ENCODE measurements at regions not wholly inside any gene's neighbourhood (a gene's known extent, or its start where the extent isn't known, plus 50 kb on each side); places are given as distances from the start of the nearest gene placed in this dataset.

DNA sequence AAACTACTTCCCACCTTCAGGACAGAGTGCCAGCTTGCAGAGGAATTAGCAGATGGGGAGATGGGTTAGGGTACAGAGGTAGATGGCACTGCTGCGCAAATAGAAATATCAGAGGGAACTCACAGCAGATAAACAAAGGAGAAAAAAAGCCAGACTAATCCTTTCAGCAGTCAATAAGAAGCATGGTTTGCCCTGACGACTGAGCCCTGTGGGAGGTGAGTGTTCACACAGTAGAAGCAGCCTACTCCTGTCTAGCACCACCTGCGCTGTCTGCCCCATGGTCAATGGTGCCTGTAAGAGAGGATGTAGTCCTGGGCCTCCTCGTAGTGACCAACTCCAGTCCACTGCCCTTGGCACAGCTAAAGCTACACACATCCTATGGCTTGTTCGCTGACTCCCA is 174.1 kb downstream of the IBTK start:
- 84% methylated on average over 5 of the region's 5 CpGs for WGBS
- H3K4me3 ChIP-seq (ENCODE audit: low read depth in 1 of 3, low read length in 3 of 3), result no peak overlapping the region
- no peak for TF ChIP-seq HNF4A (conservative IDR thresholded peaks at IDR 0.05)
- TF ChIP-seq SP1 (IDR thresholded peaks at IDR 0.05), result no peak
- no peak for TF ChIP-seq JUND (IDR thresholded peaks at IDR 0.05)
- TF ChIP-seq, protein P1, sequence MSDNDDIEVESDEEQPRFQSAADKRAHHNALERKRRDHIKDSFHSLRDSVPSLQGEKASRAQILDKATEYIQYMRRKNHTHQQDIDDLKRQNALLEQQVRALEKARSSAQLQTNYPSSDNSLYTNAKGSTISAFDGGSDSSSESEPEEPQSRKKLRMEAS (IDR thresholded peaks at IDR 0.05), result no peak
- TF ChIP-seq RXRA (IDR thresholded peaks at IDR 0.05), result no peak
- TF ChIP-seq RAD21 (IDR thresholded peaks at IDR 0.05), result no peak
- no peak for TF ChIP-seq HNF4G (IDR thresholded peaks at IDR 0.05)
- no peak for TF ChIP-seq FOXA2 (IDR thresholded peaks at IDR 0.05)
- TF ChIP-seq ATF3 (IDR thresholded peaks at IDR 0.05), result no peak
- no peak for TF ChIP-seq GABPA (IDR thresholded peaks at IDR 0.05 in 1 of 2, conservative IDR thresholded peaks at IDR 0.05 in 1 of 2)
- no peak for TF ChIP-seq YY1 (IDR thresholded peaks at IDR 0.05)

GRCh38 chr6:82072751-82073150 is 174.8 kb downstream of the IBTK start:
- H3K4me1 ChIP-seq (ENCODE audit: control insufficient read depth in 4 of 4, insufficient read depth in 4 of 4, low read length in 3 of 4), result peaks cover 0 to 2% (median 0%) of the 10 kb centered on the region in 4 donors
- TF ChIP-seq CTCF (IDR thresholded peaks at IDR 0.05; ENCODE audit: low read depth, low read length, missing input control), result no peak
- TF ChIP-seq, protein P1 (IDR thresholded peaks at IDR 0.05), result no peak
- TF ChIP-seq JUND (IDR thresholded peaks at IDR 0.05), result no peak
- no peak for TF ChIP-seq FOXA1 (IDR thresholded peaks at IDR 0.05)
- no peak for TF ChIP-seq GABPA (IDR thresholded peaks at IDR 0.05 in 1 of 2, conservative IDR thresholded peaks at IDR 0.05 in 1 of 2)
- TF ChIP-seq REST (IDR thresholded peaks at IDR 0.05), result no peak
- TF ChIP-seq HNF4A (conservative IDR thresholded peaks at IDR 0.05), result no peak
- TF ChIP-seq RXRA (IDR thresholded peaks at IDR 0.05), result no peak
- no peak for TF ChIP-seq HNF4G (IDR thresholded peaks at IDR 0.05)
- no peak for TF ChIP-seq FOXA2 (IDR thresholded peaks at IDR 0.05)
- no peak for TF ChIP-seq TAF1 (conservative IDR thresholded peaks at IDR 0.05)
- no peak for DNase-seq (ENCODE audit: low spot score)
- no peaks in the 10 kb centered on the region for H3K36me3 ChIP-seq (ENCODE audit: control insufficient read depth in 4 of 4, insufficient read depth in 3 of 4, low read depth in 1 of 4, low read length in 3 of 4)
- H3K9me3 ChIP-seq (ENCODE audit: control insufficient read depth in 4 of 4, low read length in 3 of 4), result no peaks in the 10 kb centered on the region
- H3K27me3 ChIP-seq (ENCODE audit: control insufficient read depth in 4 of 4, insufficient read depth in 4 of 4, low read length in 3 of 4), result no peaks in the 10 kb centered on the region
- no peak overlapping the region for H3K9ac ChIP-seq (ENCODE audit: low read depth in 1 of 2, low read length in 2 of 2)
- H3K4me3 ChIP-seq (ENCODE audit: low read depth in 1 of 3, low read length in 3 of 3), result no peak overlapping the region
- 85% methylated on average over 4 of the region's 4 CpGs for WGBS
- H3K27ac ChIP-seq (ENCODE audit: low read depth in 1 of 2, low read length in 2 of 2), result no peak overlapping the region

More for the DNA sequence above, 174.1 kb downstream of the IBTK start:
- no peak for DNase-seq (ENCODE audit: low spot score)
- Histone ChIP-seq H3K27ac (ENCODE audit: low read depth in 1 of 2, low read length in 2 of 2) (no peak overlapping the region), H3K36me3 (ENCODE audit: control insufficient read depth in 4 of 4, insufficient read depth in 3 of 4, low read depth in 1 of 4, low read length in 3 of 4) (no peaks in the 10 kb centered on the region), H3K27me3 (ENCODE audit: control insufficient read depth in 4 of 4, insufficient read depth in 4 of 4, low read length in 3 of 4) (no peaks in the 10 kb centered on the region), H3K4me1 (ENCODE audit: control insufficient read depth in 4 of 4, insufficient read depth in 4 of 4, low read length in 3 of 4) (peaks cover 0 to 2% (median 0%) of the 10 kb centered on the region in 4 donors), H3K9ac (ENCODE audit: low read depth in 1 of 2, low read length in 2 of 2) (no peak overlapping the region), H3K9me3 (ENCODE audit: control insufficient read depth in 4 of 4, low read length in 3 of 4) (no peaks in the 10 kb centered on the region)

Measured in liver (tissue), 8 donors.